GM18858 (cell line): ENCODE measurements at regions not wholly inside any gene's neighbourhood (a gene's known extent, or its start where the extent isn't known, plus 50 kb on each side); places are given as distances from the start of the nearest gene placed in this dataset.

ENCODE experiments used
- ATAC-seq: cut with Tn5 transposase; IDR thresholded peaks from one replicate; pipeline ENCODE4 v1.9.1; 2021; ENCODE audit not compliant: unreplicated experiment

DNA sequence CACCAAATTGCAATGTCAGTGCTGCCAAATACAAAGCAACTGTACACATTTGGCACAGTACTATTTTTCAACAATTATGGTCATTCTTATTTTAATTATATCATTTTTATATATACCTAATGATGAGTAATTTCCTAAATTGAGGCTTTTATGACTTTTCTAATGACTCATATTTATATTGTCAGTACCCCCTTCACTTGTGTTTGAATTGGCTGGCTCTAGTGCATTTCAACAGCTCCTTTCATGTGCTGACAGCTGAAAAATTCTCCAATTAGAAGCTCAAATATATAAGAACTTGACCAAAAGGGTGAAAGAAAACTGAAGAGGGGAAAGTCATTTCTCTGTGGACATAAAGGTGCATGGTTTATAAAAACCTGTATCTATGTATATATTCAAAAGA is 263.3 kb downstream of the SLITRK1 start:
- ATAC-seq = no peak

DNA sequence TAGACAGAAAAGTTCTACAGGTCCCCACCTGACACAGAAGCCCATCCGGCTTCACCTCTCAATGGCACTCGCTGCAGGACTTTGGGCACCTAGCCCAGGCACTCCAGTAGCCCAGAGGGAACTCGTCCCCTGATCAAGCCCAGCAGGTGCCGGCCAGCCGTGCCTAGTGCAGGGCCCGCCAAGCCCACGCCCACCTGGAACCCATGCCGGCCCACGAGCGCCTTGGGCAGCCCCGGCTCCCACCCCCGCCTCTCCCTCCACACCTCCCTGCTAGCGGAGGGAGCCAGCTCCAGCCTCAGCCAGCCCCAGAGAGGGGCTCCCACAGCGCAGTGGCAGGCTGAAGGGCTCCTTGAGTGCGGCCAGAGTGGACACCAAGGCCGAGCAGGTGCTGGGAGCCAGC is 268.8 kb downstream of the SLITRK1 start:
- ATAC-seq = no peak

DNA sequence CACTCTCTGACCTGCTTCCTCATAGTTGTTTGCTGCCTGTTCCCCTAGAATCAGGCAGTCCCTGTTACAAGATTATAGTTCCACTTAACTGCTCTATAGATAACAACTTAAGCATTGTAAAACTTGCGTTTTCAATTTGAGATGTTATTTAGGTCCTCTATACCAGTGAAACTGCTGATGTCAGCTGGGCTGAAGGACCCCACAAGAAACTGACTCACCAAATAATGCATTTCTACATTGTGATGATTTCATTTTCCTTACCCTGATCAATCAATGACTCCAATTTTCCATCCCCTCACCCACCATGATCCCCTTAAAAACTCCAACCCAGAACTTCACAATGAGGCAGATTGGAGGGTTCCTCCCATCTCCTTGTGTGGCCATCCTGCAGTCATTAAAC is 280.7 kb downstream of the SLITRK1 start:
- no peak for ATAC-seq

DNA sequence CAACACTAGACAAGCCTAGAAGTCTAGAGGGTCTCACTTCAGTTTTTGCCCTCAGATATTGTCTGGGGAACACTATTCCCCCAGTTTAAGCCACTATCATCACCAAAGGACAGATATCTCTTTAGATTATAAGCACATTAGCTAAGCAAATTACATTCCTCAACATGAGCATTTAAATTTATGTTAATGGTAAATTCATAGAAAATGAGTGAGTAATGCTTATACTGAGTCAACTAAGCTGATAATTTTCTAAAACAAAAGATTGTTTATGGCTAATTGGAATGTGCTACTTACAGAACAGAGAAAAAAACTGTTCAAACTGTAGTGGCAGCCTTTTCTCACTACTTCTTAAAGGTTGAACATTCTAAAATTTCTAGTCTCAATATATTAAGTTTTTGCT is 290.2 kb downstream of the SLITRK1 start:
- ATAC-seq = no peak

DNA sequence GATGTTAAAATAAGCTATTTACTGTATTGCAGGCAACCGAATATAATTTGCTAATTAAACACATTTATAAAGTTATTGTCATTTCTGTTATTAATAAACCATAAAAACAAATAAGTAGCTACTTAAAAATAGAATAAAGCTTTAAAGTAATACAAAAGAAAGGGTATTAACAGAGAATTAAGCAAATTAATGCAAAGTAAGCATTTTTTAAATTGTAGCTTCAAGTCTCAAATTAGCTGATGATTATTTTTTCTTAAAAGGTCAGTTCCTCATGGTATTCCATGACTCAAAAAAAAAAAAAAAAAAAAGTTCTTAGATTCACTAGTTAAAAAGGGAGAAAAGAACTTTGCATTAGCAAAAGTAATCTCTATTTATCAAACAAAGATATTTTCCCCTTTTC is 292.5 kb downstream of the SLITRK1 start:
- ATAC-seq = no peak

DNA sequence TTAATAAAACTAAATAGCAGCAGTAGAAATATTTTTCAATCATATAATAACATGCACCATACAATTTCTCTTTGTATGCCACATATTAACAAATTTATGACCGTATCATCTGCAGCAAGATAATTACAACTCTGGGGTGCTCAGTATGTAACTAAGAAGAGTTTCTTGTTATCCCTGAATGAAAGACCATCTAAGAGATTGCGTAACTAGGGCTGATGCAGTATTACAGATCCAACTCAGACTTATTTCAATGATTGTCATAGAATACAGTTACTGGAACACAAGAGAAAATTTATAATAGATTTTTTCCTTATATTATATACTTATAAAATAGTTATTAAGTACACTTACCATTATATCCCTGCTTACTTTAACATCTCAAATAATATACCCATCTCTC is 305.1 kb downstream of the SLITRK1 start:
- ATAC-seq = no peak

DNA sequence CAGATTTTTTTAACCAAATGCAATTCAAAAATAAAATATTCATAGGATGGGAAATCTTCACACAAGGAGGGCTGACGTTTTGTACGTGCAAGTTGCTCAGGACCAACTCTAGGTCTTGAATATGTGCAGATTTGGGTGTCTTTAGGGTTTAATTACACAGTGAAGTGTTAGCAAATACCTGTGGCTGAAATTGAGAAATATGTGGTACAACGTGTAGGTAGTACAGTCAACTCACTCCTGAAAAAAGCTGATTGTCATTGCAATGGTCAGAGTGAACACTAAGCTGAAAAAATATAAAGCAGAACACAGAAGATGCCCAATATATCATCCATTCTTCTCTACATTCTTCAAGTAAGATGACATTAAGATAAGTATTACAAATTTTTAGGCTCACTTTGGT is 314.3 kb downstream of the SLITRK1 start:
- no peak for ATAC-seq

DNA sequence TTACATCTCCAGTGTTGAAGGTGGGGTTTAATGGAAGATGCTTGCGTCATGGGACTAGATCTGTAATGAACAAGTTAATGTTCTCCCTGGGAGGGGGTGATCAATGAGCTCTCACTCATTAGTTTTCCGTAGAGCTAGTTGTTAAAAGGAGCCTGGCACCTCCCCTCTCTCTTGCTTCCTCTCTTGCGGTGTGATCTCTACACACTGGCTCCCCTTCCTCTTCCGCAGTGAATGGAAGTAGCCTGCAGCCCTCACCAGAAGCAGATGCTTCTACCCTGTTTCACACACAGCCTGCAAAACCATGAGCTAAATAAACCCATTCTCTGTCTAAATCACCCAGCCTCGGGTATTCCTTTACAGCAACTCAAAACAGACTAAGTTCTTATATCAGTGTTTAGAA is 318.8 kb downstream of the SLITRK1 start:
- no peak for ATAC-seq

DNA sequence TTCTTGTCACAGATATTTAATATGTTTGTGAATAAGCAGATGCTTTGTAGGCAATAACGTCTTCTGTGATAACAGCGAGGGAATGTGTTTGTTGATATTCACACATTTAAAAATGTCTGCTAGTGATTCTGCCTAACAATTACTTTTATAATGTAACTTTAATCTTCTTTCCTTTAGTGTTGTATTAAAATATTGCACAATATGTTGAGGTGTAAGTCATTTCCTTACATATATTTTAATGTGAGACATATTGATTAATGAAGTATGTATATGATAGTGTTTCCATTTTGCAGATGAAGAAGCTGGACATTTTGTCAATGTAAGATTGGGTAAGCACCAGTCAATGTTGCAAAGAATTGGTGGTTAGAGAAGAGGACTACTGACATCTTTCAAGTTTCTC is 324.4 kb downstream of the SLITRK1 start:
- ATAC-seq = no peak

DNA sequence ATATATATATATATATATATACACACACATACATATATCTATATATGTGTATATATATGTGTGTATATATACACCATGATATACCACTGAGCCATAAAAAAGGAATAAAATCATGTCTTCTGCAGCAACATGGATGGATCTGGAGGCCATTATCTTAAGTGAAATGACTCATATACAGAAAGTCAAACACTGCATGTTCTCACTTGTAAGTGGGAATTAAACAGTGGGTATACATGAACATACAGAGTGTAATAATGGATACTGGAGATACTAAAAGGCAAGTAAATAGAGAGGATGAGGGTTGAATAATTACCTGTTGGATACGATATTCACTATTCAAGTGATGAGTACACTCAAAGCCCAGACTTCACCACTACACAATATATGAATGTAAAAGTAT is 332.6 kb downstream of the SLITRK1 start:
- no peak for ATAC-seq

DNA sequence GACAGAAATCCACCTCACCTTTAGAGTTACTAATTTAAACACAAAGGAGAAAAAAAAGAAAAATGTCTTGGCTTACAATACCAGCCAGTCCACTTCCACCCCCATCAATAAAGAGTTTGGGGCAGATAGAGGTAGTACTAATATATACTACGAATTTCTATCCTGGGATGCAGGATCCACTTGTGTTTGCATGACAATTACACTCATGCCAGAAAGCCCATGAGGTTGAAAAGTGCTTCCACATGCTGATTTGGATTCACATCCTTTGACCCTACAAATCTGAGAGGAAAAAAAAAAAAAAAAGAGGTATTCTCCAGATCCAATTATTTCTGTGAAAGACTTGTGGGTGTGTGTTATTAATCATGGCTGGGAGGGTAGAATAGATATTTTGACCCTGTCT is 335.2 kb downstream of the SLITRK1 start:
- ATAC-seq = no peak

DNA sequence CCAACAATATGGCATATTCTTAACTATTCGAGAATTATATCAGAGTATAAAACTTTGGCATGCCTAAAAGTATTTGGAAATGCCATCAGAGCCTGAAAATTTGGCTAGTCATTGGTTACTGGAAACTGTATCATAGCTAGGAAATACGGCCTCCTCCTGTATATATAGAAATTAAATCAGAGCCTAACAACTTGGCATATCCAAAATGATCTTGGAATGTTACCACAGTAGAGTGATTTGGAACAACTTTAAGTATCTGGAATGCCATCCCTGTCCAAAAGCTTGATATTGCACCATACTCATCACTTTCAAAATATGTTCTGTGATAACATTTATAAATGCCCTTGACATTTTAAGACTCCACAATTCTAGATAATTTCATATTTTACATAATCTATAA is 335.8 kb downstream of the SLITRK1 start:
- ATAC-seq = no peak

DNA sequence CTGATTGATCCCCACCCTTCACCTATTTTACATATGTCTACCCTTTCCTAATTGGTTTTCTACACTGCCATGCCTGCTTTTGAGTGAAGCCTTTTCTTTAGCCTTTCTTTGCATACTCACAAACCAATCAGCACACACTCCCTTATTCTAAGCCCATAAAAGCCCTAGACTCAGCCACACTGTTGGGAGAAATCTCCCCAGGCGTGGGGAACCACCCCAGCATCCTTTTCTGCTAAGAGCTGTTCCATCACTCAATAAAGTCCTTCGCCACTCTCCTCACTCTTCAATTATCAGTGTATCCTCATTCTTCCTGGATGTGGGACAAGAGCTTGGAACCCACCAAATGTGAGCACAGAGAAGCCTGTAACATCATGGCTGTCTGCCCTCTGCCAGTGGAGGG is 343.6 kb downstream of the SLITRK1 start:
- no peak for ATAC-seq

DNA sequence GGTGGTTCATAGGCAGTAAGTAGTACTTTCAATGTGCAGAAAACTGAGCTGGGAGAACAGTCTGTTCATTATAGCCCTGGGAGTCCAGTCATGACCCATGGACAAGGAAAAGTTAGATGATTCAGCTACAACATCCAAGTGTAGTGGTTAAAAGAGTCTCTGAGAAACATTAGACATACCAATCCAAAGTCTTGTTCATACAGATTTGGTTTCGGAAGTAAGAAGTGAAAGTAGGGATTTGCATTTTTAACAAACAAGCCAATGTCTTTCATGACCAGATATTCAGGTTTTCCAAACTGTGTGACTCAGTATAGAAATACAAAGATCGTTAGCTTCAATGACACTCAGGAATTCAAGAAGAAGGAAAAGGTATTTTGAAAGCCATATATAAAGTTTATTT is 345.3 kb downstream of the SLITRK1 start:
- ATAC-seq = no peak

DNA sequence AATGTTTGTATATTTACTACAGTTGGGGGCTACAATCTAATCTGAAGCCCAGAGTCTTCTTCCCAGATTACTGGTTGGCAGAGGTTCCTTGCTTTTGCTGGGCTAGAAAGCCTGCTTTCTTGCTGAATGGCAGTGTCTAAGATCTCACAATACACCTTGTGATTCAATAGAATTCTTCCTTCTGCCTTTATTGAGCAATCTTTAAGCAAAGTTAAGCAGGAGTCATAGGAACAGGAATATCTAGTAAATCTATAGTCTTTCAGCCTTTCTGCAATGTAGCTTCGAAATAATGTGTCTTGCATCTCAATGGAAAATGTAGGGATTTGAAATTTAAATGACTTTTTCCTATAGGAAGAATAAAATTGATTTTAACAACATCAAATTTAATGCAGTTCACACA is 346.1 kb downstream of the SLITRK1 start:
- no peak for ATAC-seq

DNA sequence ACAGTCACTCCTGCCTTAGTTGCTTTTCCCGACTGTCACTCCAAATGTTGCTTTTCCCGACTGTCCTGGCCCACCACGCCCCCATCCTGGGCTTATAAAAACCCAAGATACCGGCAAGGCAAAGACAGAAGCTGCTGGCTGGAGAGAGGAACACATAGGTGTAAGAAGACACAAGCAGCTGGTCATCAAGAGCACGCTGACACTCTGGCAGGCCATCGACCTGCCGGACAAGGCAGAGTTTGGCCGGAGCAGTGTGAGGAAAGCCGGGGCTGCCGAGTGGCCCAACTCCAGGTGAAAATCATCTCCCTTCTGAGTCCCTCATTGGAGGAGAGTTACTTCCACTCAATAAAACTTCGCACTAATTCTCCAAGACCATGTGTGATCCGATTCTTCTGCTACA is 349.5 kb downstream of the SLITRK1 start:
- no peak for ATAC-seq

DNA sequence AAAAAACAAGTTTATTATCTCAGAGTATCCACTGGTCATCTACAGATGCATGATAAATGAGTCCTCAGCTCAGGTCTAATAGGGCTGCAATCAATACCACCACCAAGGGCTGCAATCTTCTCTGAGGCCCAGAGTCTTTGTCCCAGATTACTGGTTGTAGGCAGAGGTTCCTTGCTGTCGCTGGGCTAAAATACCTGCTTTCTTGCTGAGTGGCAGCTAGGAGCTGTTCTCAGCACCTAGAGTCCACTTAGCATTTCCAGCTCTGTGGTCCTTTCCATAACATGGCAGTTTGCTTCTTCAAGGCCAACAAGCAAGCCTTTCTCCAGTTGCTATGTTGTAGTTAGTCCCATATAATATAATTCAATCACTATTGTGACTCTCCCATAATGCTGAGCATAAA is 351.3 kb downstream of the SLITRK1 start:
- no peak for ATAC-seq

DNA sequence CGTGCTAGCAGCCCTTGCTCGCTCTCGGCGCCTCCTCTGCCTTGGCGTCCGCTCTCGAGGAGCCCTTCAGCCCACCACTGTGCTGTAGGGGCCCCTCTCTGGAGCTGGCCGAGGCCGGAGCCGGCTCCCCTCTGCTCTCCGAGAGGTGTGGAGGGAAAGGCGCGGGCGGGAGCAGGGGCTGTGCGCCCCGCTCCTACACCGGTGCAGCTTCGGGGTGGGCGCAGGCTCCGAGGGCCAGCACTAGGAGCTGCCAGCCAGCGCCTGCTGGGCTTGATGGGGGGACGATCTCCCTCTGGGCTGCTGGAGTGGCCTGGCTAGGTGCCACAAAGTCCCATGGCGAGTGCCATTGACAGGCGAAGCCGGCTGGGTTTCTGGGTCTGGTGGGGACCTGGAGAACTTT is 365.5 kb downstream of the SLITRK1 start:
- no peak for ATAC-seq

DNA sequence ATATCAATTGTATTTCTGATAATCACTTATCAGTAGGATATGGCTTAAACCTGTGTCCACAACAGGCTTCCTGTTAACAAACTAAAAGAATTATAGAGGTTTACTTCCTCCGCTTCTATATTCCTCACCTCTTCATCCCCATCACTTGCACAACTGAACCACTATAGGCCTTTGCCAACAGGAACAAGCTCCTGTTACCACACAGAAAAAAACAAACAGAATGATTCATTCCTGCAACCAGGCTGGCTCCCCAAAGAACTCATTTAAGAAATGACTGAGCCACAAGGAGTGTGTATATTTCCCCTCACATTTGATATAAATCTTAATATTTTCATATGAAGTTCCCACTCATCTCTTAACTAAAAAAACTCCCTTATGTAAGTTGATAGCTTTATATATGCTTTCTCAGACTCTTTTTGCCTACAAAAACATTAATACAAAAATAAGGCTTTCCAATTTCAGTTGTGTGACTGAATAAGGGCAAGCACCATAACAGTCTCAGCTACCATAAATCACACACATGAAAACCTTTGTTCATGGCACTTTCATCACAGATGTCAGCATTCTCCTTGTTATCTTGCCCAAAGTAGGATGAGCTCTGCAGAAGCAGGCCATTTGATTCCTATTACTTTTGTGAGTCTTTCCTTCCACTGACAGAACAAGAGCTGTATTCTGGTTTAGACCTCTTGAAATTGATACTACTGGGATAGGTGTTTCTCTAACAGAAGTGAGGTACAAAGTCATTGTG is 366.8 kb downstream of the SLITRK1 start:
- ATAC-seq = no peak

DNA sequence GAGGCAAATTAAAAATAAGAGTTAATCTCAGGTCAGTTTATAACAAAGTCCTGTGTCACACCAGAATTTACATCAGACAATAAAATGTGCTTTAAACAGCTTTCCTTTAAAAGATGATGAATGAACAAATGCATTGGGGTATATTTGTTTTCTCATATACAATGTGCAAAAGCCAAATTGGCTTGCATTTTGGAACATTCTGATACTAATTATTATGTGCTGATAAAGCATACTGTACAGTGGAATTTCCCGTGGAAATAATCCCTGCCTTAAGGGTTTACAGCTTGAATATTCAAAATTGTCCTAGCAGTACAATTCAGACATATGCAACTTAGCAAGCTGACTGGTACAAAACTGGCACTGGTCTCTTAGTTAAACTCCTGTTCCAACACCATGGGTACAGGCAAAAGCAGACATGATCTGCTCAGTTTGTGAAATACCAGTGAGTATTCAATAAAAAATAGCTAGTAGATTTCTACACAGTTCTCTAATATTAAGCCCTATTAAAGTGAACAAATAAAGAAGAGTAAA is 373.4 kb downstream of the SLITRK1 start:
- ATAC-seq = no peak

DNA sequence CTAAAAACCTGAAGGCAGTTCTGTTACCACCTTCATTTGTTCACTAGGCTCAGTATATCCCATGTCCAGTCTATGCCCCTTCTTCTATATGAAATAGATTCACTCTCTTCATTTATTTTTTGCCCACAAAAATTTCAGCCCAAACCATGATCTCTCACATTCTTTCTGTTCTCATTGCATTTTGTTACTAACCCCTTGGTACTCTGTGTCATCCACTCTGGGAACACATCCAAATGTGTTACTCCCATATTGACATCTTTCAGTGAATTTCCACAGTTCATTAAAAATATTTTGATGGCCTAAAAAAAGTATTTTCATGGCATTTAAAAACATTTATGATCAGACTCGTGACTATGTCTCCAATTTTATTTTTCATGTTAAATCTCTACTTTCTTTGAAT is 378.9 kb downstream of the SLITRK1 start:
- ATAC-seq = no peak

DNA sequence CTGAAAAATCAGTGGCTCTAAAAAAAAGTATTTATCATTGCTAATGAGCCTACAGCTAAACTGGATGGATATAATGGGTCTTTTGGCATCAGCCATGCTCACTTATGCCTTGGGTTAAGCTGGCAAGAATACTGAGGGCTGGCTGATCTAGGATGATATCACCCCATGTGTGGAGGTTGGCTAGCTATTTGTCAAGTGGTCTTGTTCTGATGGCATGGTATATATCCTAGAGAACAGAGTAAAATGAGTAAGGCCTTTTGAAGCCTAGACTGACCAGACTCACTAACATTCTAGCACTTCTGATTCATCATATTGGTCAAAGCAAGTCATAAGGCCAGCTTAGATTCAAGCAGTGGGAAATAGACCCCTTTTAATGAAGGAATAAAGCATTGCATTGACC is 383.0 kb downstream of the SLITRK1 start:
- ATAC-seq = no peak

DNA sequence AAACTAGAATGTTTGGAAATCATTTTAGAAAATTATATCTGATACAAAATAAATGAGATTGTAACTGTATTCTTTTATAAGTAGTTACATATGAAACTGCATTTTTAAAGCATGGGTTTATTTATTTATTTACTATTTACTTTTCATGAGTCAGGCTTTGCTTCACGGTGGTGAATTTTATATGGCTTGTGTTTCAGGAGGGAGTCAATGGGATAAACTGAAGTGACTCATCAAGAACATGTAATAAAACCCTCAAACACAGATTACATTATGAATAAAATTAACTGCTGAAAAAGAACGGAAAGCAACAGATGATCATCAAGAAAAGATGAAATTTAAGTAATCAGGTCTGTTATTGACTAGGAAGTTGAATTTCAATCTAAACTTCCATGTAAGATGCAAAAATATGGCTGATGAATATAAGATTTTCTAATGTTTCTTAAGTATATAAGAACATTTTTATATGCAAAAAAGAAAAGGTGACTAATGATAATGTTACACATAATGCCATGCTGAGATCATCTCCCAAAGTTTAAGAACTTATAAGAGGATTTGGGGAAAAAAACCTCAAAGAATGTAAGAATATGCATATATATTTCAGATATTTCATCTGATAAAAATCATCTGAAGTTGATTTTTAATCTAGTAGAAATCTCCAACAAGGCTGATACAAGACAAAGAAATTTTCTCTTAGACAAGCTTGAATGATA is 383.6 kb downstream of the SLITRK1 start:
- no peak for ATAC-seq
